Hematopoietic multipotent progenitor cell treated with erythropoietin and hydrocortisone succinate and interleukin-3 and kit ligand, for 4 days (in vitro differentiated cells): ENCODE measurements at regions not wholly inside any gene's neighbourhood (a gene's known extent, or its start where the extent isn't known, plus 50 kb on each side); places are given as distances from the start of the nearest gene placed in this dataset.

Experiments
- DNase-seq: peaks from one replicate; pipeline ENCODE4 v3.0.0-alpha.2; 2015

GRCh38 chr7:22582863-22583622, 83.1 kb upstream of the STEAP1B start:
- DNase-seq, result no peak

- DNase-seq, result peak; percentile 67
Measured at GRCh38 chr7:22581099-22581498, 81.1 kb upstream of the STEAP1B start.

- no peak for DNase-seq
Measured at GRCh38 chr7:22579961-22580360, 80.0 kb upstream of the STEAP1B start.

- no peak for DNase-seq
Measured at GRCh38 chr7:22578007-22578733, 78.2 kb upstream of the STEAP1B start.

- DNase-seq, result peak; percentile 72
Measured at GRCh38 chr7:22577470-22578001, 77.5 kb upstream of the STEAP1B start.

GRCh38 chr7:22576612-22577469, 76.9 kb upstream of the STEAP1B start:
- no peak for DNase-seq

- peak; percentile 28 for DNase-seq
Measured at GRCh38 chr7:22574754-22575520, 74.9 kb upstream of the STEAP1B start.

GRCh38 chr7:22572937-22573336, 72.9 kb upstream of the STEAP1B start:
- no peak for DNase-seq

GRCh38 chr7:22572292-22572691, 72.3 kb upstream of the STEAP1B start:
- DNase-seq, result no peak

- no peak for DNase-seq
Measured at GRCh38 chr7:22571766-22572165, 71.8 kb upstream of the STEAP1B start.

- DNase-seq, result peak; percentile 67
Measured at GRCh38 chr7:22569586-22570321, 69.8 kb upstream of the STEAP1B start.

GRCh38 chr7:22566592-22566991, 66.6 kb upstream of the STEAP1B start:
- no peak for DNase-seq

GRCh38 chr7:22566176-22566575, 66.2 kb upstream of the STEAP1B start:
- DNase-seq, result no peak

GRCh38 chr7:22565315-22565811, 65.4 kb upstream of the STEAP1B start:
- no peak for DNase-seq

GRCh38 chr7:22564511-22565045, 64.6 kb upstream of the STEAP1B start:
- peak; percentile 28 for DNase-seq

GRCh38 chr7:22563621-22564241, 63.7 kb upstream of the STEAP1B start:
- no peak for DNase-seq

- DNase-seq, result peak; percentile 26
Measured at GRCh38 chr7:22563032-22563501, 63.1 kb upstream of the STEAP1B start.

- no peak for DNase-seq
Measured at GRCh38 chr7:22561895-22562593, 62.1 kb upstream of the STEAP1B start.

- DNase-seq, result no peak
Measured at GRCh38 chr7:22561321-22561811, 61.4 kb upstream of the STEAP1B start.
